ENCODE measurements at regions not wholly inside any gene's neighbourhood (a gene's known extent, or its start where the extent isn't known, plus 50 kb on each side); places are given as distances from the start of the nearest gene placed in this dataset.

- Mint-ChIP-seq H3K27me3 (ENCODE audit: insufficient read depth, unreplicated experiment) (peaks cover 2% of the 10 kb centered on the region), H3K36me3 (ENCODE audit: insufficient read depth, unreplicated experiment) (no peaks in the 10 kb centered on the region), H3K4me3 (ENCODE audit: unreplicated experiment) (no peak overlapping the region), H3K9me3 (ENCODE audit: unreplicated experiment) (no peaks in the 10 kb centered on the region), H3K27ac (ENCODE audit: unreplicated experiment) (no peak overlapping the region), H3K4me1 (ENCODE audit: low read depth, unreplicated experiment) (no peaks in the 10 kb centered on the region)
- H3K27me3 ChIP-seq (replicated peaks; ENCODE audit: control insufficient read depth, insufficient read depth, low read length) = no peaks in the 10 kb centered on the region
- intact Hi-C loops (cut with micrococcal nuclease; ENCODE audit: unreplicated experiment) = no loop called here
- no peaks in the 10 kb centered on the region for H3K36me3 ChIP-seq (ENCODE audit: control insufficient read depth, insufficient read depth, low read length)
- DNase-seq = no peak
- no TSS peak for BruUV-seq (replicated peaks)
- ChIA-PET CTCF (no interaction called here), POLR2A (no interaction called here)
- TF ChIP-seq, protein P1, sequence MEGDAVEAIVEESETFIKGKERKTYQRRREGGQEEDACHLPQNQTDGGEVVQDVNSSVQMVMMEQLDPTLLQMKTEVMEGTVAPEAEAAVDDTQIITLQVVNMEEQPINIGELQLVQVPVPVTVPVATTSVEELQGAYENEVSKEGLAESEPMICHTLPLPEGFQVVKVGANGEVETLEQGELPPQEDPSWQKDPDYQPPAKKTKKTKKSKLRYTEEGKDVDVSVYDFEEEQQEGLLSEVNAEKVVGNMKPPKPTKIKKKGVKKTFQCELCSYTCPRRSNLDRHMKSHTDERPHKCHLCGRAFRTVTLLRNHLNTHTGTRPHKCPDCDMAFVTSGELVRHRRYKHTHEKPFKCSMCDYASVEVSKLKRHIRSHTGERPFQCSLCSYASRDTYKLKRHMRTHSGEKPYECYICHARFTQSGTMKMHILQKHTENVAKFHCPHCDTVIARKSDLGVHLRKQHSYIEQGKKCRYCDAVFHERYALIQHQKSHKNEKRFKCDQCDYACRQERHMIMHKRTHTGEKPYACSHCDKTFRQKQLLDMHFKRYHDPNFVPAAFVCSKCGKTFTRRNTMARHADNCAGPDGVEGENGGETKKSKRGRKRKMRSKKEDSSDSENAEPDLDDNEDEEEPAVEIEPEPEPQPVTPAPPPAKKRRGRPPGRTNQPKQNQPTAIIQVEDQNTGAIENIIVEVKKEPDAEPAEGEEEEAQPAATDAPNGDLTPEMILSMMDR (IDR thresholded peaks at IDR 0.05; ENCODE audit: insufficient read depth in 1 of 2, low read depth in 1 of 2, low read length in 1 of 2, severe bottlenecking in 1 of 2, unreplicated experiment in 1 of 2) = no peak
- no peak overlapping the region for H3K4me3 ChIP-seq (ENCODE audit: low read depth, low read length)
- no peaks in the 10 kb centered on the region for H3K4me1 ChIP-seq
- H3K9me3 ChIP-seq = no peaks in the 10 kb centered on the region
Measured at GRCh38 chr2:35082072-35082471, 1273.5 kb upstream of the CRIM1 start.

GRCh38 chr2:35081622-35082015 is 1274.0 kb upstream of the CRIM1 start:
- Histone ChIP-seq H3K9me3 (no peaks in the 10 kb centered on the region), H3K36me3 (ENCODE audit: control insufficient read depth, insufficient read depth, low read length) (no peaks in the 10 kb centered on the region), H3K4me3 (ENCODE audit: low read depth, low read length) (no peak overlapping the region), H3K4me1 (no peaks in the 10 kb centered on the region), H3K27me3 (replicated peaks; ENCODE audit: control insufficient read depth, insufficient read depth, low read length) (no peaks in the 10 kb centered on the region)
- Mint-ChIP-seq H3K4me1 (ENCODE audit: low read depth, unreplicated experiment) (no peaks in the 10 kb centered on the region), H3K9me3 (ENCODE audit: unreplicated experiment) (no peaks in the 10 kb centered on the region), H3K27ac (ENCODE audit: unreplicated experiment) (no peak overlapping the region), H3K27me3 (ENCODE audit: insufficient read depth, unreplicated experiment) (peaks cover 2% of the 10 kb centered on the region), H3K4me3 (ENCODE audit: unreplicated experiment) (no peak overlapping the region), H3K36me3 (ENCODE audit: insufficient read depth, unreplicated experiment) (no peaks in the 10 kb centered on the region)
- intact Hi-C loops (cut with micrococcal nuclease; ENCODE audit: unreplicated experiment) = no loop called here
- no TSS peak for BruUV-seq (replicated peaks)
- POLR2A ChIA-PET = no interaction called here
- TF ChIP-seq, protein P1 (IDR thresholded peaks at IDR 0.05; ENCODE audit: insufficient read depth in 1 of 2, low read depth in 1 of 2, low read length in 1 of 2, severe bottlenecking in 1 of 2, unreplicated experiment in 1 of 2) = no peak
- no peak for DNase-seq
- CTCF ChIA-PET = no interaction called here

- Mint-ChIP-seq H3K4me1 (ENCODE audit: low read depth, unreplicated experiment) (no peaks in the 10 kb centered on the region), H3K9me3 (ENCODE audit: unreplicated experiment) (no peaks in the 10 kb centered on the region), H3K36me3 (ENCODE audit: insufficient read depth, unreplicated experiment) (no peaks in the 10 kb centered on the region), H3K4me3 (ENCODE audit: unreplicated experiment) (no peak overlapping the region), H3K27me3 (ENCODE audit: insufficient read depth, unreplicated experiment) (peaks cover 2% of the 10 kb centered on the region), H3K27ac (ENCODE audit: unreplicated experiment) (no peak overlapping the region)
- POLR2A ChIA-PET = no interaction called here
- CTCF ChIA-PET = no interaction called here
- TF ChIP-seq, protein P1 (IDR thresholded peaks at IDR 0.05; ENCODE audit: insufficient read depth in 1 of 2, low read depth in 1 of 2, low read length in 1 of 2, severe bottlenecking in 1 of 2, unreplicated experiment in 1 of 2) = no peak
- DNase-seq = no peak
- no peak overlapping the region for H3K4me3 ChIP-seq (ENCODE audit: low read depth, low read length)
- no peaks in the 10 kb centered on the region for H3K36me3 ChIP-seq (ENCODE audit: control insufficient read depth, insufficient read depth, low read length)
- intact Hi-C loops (cut with micrococcal nuclease; ENCODE audit: unreplicated experiment) = no loop called here
- no TSS peak for BruUV-seq (replicated peaks)
- no peaks in the 10 kb centered on the region for H3K4me1 ChIP-seq
- no peaks in the 10 kb centered on the region for H3K27me3 ChIP-seq (replicated peaks; ENCODE audit: control insufficient read depth, insufficient read depth, low read length)
- H3K9me3 ChIP-seq = no peaks in the 10 kb centered on the region
Measured at GRCh38 chr2:35081001-35081621, 1274.5 kb upstream of the CRIM1 start.

Measured in Caco-2 (cell line).